ENCODE measurements at regions not wholly inside any gene's neighbourhood (a gene's known extent, or its start where the extent isn't known, plus 50 kb on each side); places are given as distances from the start of the nearest gene placed in this dataset.

GRCh38 chrX:8305350-8305749 lies 134.3 kb upstream of the VCX2 start:
- TF ChIP-seq, protein P1, sequence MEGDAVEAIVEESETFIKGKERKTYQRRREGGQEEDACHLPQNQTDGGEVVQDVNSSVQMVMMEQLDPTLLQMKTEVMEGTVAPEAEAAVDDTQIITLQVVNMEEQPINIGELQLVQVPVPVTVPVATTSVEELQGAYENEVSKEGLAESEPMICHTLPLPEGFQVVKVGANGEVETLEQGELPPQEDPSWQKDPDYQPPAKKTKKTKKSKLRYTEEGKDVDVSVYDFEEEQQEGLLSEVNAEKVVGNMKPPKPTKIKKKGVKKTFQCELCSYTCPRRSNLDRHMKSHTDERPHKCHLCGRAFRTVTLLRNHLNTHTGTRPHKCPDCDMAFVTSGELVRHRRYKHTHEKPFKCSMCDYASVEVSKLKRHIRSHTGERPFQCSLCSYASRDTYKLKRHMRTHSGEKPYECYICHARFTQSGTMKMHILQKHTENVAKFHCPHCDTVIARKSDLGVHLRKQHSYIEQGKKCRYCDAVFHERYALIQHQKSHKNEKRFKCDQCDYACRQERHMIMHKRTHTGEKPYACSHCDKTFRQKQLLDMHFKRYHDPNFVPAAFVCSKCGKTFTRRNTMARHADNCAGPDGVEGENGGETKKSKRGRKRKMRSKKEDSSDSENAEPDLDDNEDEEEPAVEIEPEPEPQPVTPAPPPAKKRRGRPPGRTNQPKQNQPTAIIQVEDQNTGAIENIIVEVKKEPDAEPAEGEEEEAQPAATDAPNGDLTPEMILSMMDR (IDR thresholded peaks at IDR 0.05; ENCODE audit: poor library complexity): no peak
- no peak for TF ChIP-seq EZH2 (IDR thresholded peaks at IDR 0.05; ENCODE audit: borderline replicate concordance)
- no peak for TF ChIP-seq EZH2phosphoT487 (IDR thresholded peaks at IDR 0.05; ENCODE audit: low read depth, severe bottlenecking, unreplicated experiment)
